HG03196 (cell line): ENCODE measurements at regions not wholly inside any gene's neighbourhood (a gene's known extent, or its start where the extent isn't known, plus 50 kb on each side); places are given as distances from the start of the nearest gene placed in this dataset.
"Not testable (repeated sequence)": the region's sequence is repeated elsewhere in the genome, so short reads cannot be mapped to it uniquely, and the experiment has no call there.

Experiments
- ATAC-seq: cut with Tn5 transposase; IDR thresholded peaks from one replicate; pipeline ENCODE4 v1.9.1; 2021; ENCODE audit not compliant: unreplicated experiment

GRCh38 chr6:144392536-144392935 lies 107.4 kb downstream of the UTRN start:
- no peak for ATAC-seq

GRCh38 chr6:144394210-144394609 lies 109.1 kb downstream of the UTRN start:
- ATAC-seq, result no peak

- ATAC-seq, result no peak
These were observed 109.9 kb downstream of the UTRN start for GRCh38 chr6:144395014-144395413.

GRCh38 chr6:144395826-144396225 lies 110.7 kb downstream of the UTRN start:
- no peak for ATAC-seq

GRCh38 chr6:144397141-144397540 lies 112.0 kb downstream of the UTRN start:
- no peak for ATAC-seq

GRCh38 chr6:144400321-144400720 lies 115.2 kb downstream of the UTRN start:
- no peak for ATAC-seq

- no peak for ATAC-seq
These were observed 116.9 kb downstream of the UTRN start for GRCh38 chr6:144401736-144402733.

- no peak for ATAC-seq
These were observed 117.6 kb downstream of the UTRN start for GRCh38 chr6:144402750-144403149.

GRCh38 chr6:144405163-144405562 lies 120.0 kb downstream of the UTRN start:
- no peak for ATAC-seq

- ATAC-seq, result no peak
These were observed 121.7 kb downstream of the UTRN start for GRCh38 chr6:144406796-144407195.

GRCh38 chr6:144408161-144408560 lies 123.0 kb downstream of the UTRN start:
- no peak for ATAC-seq

- no peak for ATAC-seq
These were observed 124.9 kb downstream of the UTRN start for GRCh38 chr6:144410059-144410458.

- not testable (repeated sequence) for ATAC-seq
These were observed 125.4 kb downstream of the UTRN start for GRCh38 chr6:144410574-144410973.

- ATAC-seq, result no peak
These were observed 126.5 kb downstream of the UTRN start for GRCh38 chr6:144411531-144412165.

- ATAC-seq, result no peak
These were observed 128.3 kb downstream of the UTRN start for GRCh38 chr6:144413418-144413817.

- ATAC-seq, result no peak
These were observed 129.9 kb downstream of the UTRN start for GRCh38 chr6:144415014-144415413.

- ATAC-seq, result no peak
These were observed 130.7 kb downstream of the UTRN start for GRCh38 chr6:144415835-144416237.

GRCh38 chr6:144416244-144416643 lies 131.1 kb downstream of the UTRN start:
- no peak for ATAC-seq

- no peak for ATAC-seq
These were observed 131.6 kb downstream of the UTRN start for GRCh38 chr6:144416773-144417172.

GRCh38 chr6:144417681-144418080 lies 132.5 kb downstream of the UTRN start:
- no peak for ATAC-seq

- no peak for ATAC-seq
These were observed 133.9 kb downstream of the UTRN start for GRCh38 chr6:144418959-144419545.

- no peak for ATAC-seq
These were observed 138.0 kb downstream of the UTRN start for GRCh38 chr6:144423167-144423566.
